HepG2 (cell line): ENCODE measurements at regions not wholly inside any gene's neighbourhood (a gene's known extent, or its start where the extent isn't known, plus 50 kb on each side); places are given as distances from the start of the nearest gene placed in this dataset.

Source experiments
- ATAC-seq: fragments of 200-7000 bp; cut with Tn5 transposase; 3 replicates; pipeline ENCODE4 v1.9.1; 2020; ENCODE audit warnings: mild to moderate bottlenecking, moderate library complexity
- BruUV-seq: library from RNA; stranded (reverse); fragments of 400-500 nt; replicated peaks from 2 replicates; lab custom pipeline; 2021; lab: Mats Ljungman, UMichigan
- CTCF ChIA-PET: fragments of 300-600 bp; formaldehyde crosslinking; extraction: SDS; loops from one replicate; lab custom pipeline; 2021; ENCODE audit warnings: low total read pairs, inconsistent platforms, low intra/inter-chr PET ratio; lab: Yijun Ruan, JAX
- POLR2A ChIA-PET: fragments of 350-600 bp; sonication (Branson Sonifier 250); formaldehyde crosslinking; loops from one replicate; lab custom pipeline; 2020; ENCODE audit warnings: antibody characterized with exemption, inconsistent platforms; lab: Yijun Ruan, JAX
- DNase-seq: peaks from one replicate; pipeline ENCODE4 v3.0.0-alpha.2; 2015; ENCODE audit warnings: low spot score
- FAIRE-seq: peaks from 3 replicates; lab custom pipeline; 2011; peaks lifted over from hg19 to GRCh38; lab: Jason Lieb, UNC
- H2AFZ ChIP-seq: one replicate; pipeline ENCODE4 v1.6.1; 2011; ENCODE audit warnings: low read length, inconsistent platforms
- H3K27ac ChIP-seq: fragments of 300-600 bp; 3 replicates; pipeline ENCODE4 v1.8.0; 2011; ENCODE audit warnings: mixed run types, mild to moderate bottlenecking, mixed read lengths, low read length, inconsistent platforms; ENCODE audit not compliant: insufficient read depth; ENCODE audit errors: extremely low read length
- H3K27me3 ChIP-seq, 2 experiments: fragments of 200-600 bp in 1 of 2; 2 replicates in 1 of 2; 3 replicates in 1 of 2; pipeline versions ENCODE4 v1.6.0 to v1.8.0; 2011; ENCODE audit warnings: low read length in 2 of 2, mild to moderate bottlenecking in 2 of 2, moderate library complexity in 2 of 2, inconsistent platforms in 1 of 2; ENCODE audit not compliant: insufficient read depth in 2 of 2, control insufficient read depth in 1 of 2
- H3K36me3 ChIP-seq, 2 experiments: fragments of 200-600 bp in 1 of 2; replicated peaks in 1 of 2; 2 replicates in 1 of 2; 3 replicates in 1 of 2; pipeline versions ENCODE4 v1.5.1 to v1.8.0; 2011; ENCODE audit warnings: low read length in 2 of 2, inconsistent platforms in 1 of 2; ENCODE audit not compliant: insufficient read depth in 2 of 2, control insufficient read depth in 1 of 2
- H3K4me1 ChIP-seq: 2 replicates; pipeline ENCODE4 v1.5.1; 2012; ENCODE audit warnings: low read length, inconsistent platforms; ENCODE audit not compliant: insufficient read depth
- H3K4me2 ChIP-seq: 2 replicates; pipeline ENCODE4 v1.6.0; 2011; ENCODE audit warnings: low read depth, low read length, inconsistent platforms
- H3K4me3 ChIP-seq, 3 experiments: fragments of 200-600 bp in 1 of 3; sonication (generic), shearing (Covaris generic) in 1 of 3; replicated peaks in 1 of 3; 2 replicates each; pipeline ENCODE4 v1.5.1; 2011 to 2016; ENCODE audit warnings: low read length in 3 of 3, inconsistent platforms in 2 of 3, low read depth in 2 of 3, mild to moderate bottlenecking in 2 of 3, control low read depth in 1 of 3, mixed read lengths in 1 of 3; ENCODE audit not compliant: insufficient read depth in 1 of 3
- H3K79me2 ChIP-seq: one replicate; pipeline ENCODE4 v1.6.1; 2011; ENCODE audit warnings: low read length, inconsistent platforms; ENCODE audit not compliant: insufficient read depth
- H3K9ac ChIP-seq: 2 replicates; pipeline ENCODE4 v1.6.0; 2011; ENCODE audit warnings: mild to moderate bottlenecking, low read depth, low read length, inconsistent platforms; ENCODE audit not compliant: insufficient read depth
- H3K9me3 ChIP-seq: 2 replicates; pipeline ENCODE4 v1.5.1; 2012; ENCODE audit warnings: mild to moderate bottlenecking, low read length
- H4K20me1 ChIP-seq: 2 replicates; pipeline ENCODE4 v1.6.0; 2011; ENCODE audit warnings: inconsistent platforms, mild to moderate bottlenecking, low read length, moderate library complexity; ENCODE audit not compliant: insufficient read depth
- ADNP ChIP-seq: sonication (generic); formaldehyde crosslinking; IDR thresholded peaks from 2 replicates; pipeline ENCODE4 v1.4.0; 2020; ENCODE audit warnings: missing genetic modification reagents
- CCAR2 ChIP-seq: fragments of 200-400 bp; formaldehyde crosslinking; optimal IDR thresholded peaks from 2 replicates; pipeline ENCODE3; 2018; ENCODE audit warnings: low read depth, mild to moderate bottlenecking, low read length, moderate library complexity
- DNMT1 ChIP-seq: sonication (generic); formaldehyde crosslinking; IDR thresholded peaks from 2 replicates; pipeline ENCODE4 v1.5.1; 2020; ENCODE audit warnings: mild to moderate bottlenecking, missing genetic modification reagents
- FOXO1 ChIP-seq: sonication (generic); formaldehyde crosslinking; IDR thresholded peaks from 2 replicates; pipeline ENCODE4 v1.4.0; 2020; ENCODE audit warnings: missing genetic modification reagents
- GZF1 ChIP-seq: sonication (generic); formaldehyde crosslinking; IDR thresholded peaks from 2 replicates; pipeline ENCODE4 v1.5.1; 2020; ENCODE audit warnings: mild to moderate bottlenecking, missing genetic modification reagents
- HDAC1 ChIP-seq: sonication (generic); formaldehyde crosslinking; IDR thresholded peaks from 2 replicates; pipeline ENCODE4 v1.5.1; 2020; ENCODE audit warnings: mild to moderate bottlenecking, missing genetic modification reagents
- SP4 ChIP-seq: sonication (generic); formaldehyde crosslinking; IDR thresholded peaks from 2 replicates; pipeline ENCODE4 v1.8.1; 2023; ENCODE audit warnings: mild to moderate bottlenecking, missing genetic modification reagents
- TOE1 ChIP-seq: sonication (generic); formaldehyde crosslinking; IDR thresholded peaks from 2 replicates; pipeline ENCODE4 v1.4.0; 2020; ENCODE audit warnings: mild to moderate bottlenecking, missing genetic modification reagents
- ZFP1 ChIP-seq: IDR thresholded peaks from 2 replicates; pipeline ENCODE4 v1.6.1; 2016
- ZMYM2 ChIP-seq: sonication (generic); formaldehyde crosslinking; IDR thresholded peaks from 2 replicates; pipeline ENCODE4 v1.8.0; 2022; ENCODE audit warnings: mild to moderate bottlenecking, missing genetic modification reagents
- ZNF235 ChIP-seq: sonication (generic); formaldehyde crosslinking; IDR thresholded peaks from 2 replicates; pipeline ENCODE4 v1.8.1; 2023; ENCODE audit warnings: mild to moderate bottlenecking, missing genetic modification reagents, borderline replicate concordance
- ZNF335 ChIP-seq: sonication (generic); formaldehyde crosslinking; IDR thresholded peaks from 2 replicates; pipeline ENCODE4 v1.4.0; 2020; ENCODE audit warnings: missing genetic modification reagents
- ZNF557 ChIP-seq: sonication (generic); formaldehyde crosslinking; IDR thresholded peaks from 2 replicates; pipeline ENCODE4 v1.4.0; 2020; ENCODE audit warnings: missing genetic modification reagents
- ZNF580 ChIP-seq: IDR thresholded peaks from 2 replicates; pipeline ENCODE4 v1.6.1; 2016; ENCODE audit warnings: low read depth, borderline replicate concordance
- ZNF770 ChIP-seq: sonication (generic); formaldehyde crosslinking; IDR thresholded peaks from 2 replicates; pipeline ENCODE4 v1.5.0; 2020; ENCODE audit warnings: mild to moderate bottlenecking, missing genetic modification reagents
- WGBS: methylation state at CpG from one replicate; pipeline ENCODE4 v1.1.6; 2017; ENCODE audit warnings: low lambda C conversion rate; 5-methylcytosine and 5-hydroxymethylcytosine counted together
- in situ Hi-C: cut with HindIII; loops from 2 replicates; pipeline ENCODE4 v1.10.0; 2017; ENCODE audit warnings: low pct_unique_long_range_greater_than_20kb; ENCODE audit not compliant: extremely low pct_ligation_motif_present
- intact Hi-C: fragments of 100-400 bp; cut with micrococcal nuclease; formaldehyde crosslinking; loops from one replicate; pipeline ENCODE4 v1.10.0; 2022; ENCODE audit not compliant: unreplicated experiment
- TF ChIP-seq, protein P1 (sequence below): sonication (generic); formaldehyde crosslinking; IDR thresholded peaks from 2 replicates; pipeline ENCODE4 v1.4.0; 2020; ENCODE audit warnings: missing genetic modification reagents, mild to moderate bottlenecking, borderline replicate concordance
- TF ChIP-seq, protein P2 (sequence below): sonication (generic); formaldehyde crosslinking; IDR thresholded peaks from 2 replicates; pipeline ENCODE4 v1.4.0; 2020; ENCODE audit warnings: missing genetic modification reagents

- TF ChIP-seq ZNF580 (CRISPR knock-in tag) (no peak), ZMYM2 (CRISPR knock-in tag) (no peak), ZNF335 (CRISPR knock-in tag) (no peak), FOXO1 (CRISPR knock-in tag) (no peak), GZF1 (CRISPR knock-in tag) (no peak), HDAC1 (no peak), CCAR2 (no peak)
- TF ChIP-seq, protein P1, sequence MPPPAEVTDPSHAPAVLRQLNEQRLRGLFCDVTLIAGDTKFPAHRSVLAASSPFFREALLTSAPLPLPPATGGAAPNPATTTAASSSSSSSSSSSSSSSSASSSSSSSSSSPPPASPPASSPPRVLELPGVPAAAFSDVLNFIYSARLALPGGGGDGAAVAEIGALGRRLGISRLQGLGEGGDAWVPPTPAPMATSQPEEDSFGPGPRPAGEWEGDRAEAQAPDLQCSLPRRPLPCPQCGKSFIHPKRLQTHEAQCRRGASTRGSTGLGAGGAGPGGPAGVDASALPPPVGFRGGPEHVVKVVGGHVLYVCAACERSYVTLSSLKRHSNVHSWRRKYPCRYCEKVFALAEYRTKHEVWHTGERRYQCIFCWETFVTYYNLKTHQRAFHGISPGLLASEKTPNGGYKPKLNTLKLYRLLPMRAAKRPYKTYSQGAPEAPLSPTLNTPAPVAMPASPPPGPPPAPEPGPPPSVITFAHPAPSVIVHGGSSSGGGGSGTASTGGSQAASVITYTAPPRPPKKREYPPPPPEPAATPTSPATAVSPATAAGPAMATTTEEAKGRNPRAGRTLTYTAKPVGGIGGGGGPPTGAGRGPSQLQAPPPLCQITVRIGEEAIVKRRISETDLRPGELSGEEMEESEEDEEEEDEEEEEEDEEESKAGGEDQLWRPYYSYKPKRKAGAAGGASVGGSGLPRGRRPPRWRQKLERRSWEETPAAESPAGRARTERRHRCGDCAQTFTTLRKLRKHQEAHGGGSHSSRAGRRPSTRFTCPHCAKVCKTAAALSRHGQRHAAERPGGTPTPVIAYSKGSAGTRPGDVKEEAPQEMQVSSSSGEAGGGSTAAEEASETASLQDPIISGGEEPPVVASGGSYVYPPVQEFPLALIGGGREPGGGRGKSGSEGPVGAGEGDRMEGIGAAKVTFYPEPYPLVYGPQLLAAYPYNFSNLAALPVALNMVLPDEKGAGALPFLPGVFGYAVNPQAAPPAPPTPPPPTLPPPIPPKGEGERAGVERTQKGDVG (CRISPR knock-in tag) = no peak
- TF ChIP-seq, all 625 proteins: peak for 0
Measured at GRCh38 chr9:1434052-1434767, 384.1 kb downstream of the DMRT2 start (continued).

DNA sequence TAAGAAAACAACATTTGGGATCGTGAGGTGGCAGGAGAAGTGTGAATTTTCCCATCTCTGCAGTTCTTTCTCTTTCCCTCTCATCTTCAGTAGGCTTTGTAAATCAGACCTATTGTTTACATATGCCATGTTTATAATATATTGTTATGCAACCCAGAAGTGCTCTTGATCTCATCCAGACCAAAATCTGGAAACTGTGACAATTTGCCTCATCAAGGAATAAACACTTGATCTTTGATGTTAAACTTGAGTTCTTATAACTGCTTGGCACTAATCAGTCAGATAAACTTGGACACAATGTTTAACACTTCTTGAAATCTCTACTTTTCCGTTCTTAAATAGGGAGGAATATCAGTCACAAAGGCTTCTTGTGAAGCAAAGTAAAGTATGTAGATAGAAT lies 384.7 kb downstream of the DMRT2 start:
- no peaks in the 10 kb centered on the region for H3K9me3 ChIP-seq
- no TSS peak for BruUV-seq
- no peaks in the 10 kb centered on the region for H4K20me1 ChIP-seq
- DNase-seq = no peak
- no peak overlapping the region for H3K4me3 ChIP-seq
- H3K9ac ChIP-seq = no peak overlapping the region
- no peaks in the 10 kb centered on the region for H3K27me3 ChIP-seq
- FAIRE-seq = no peak
- intact Hi-C loops = no loop called here
- H2AFZ ChIP-seq = no peak overlapping the region
- WGBS = 0% methylated on average over 2 of the region's 2 CpGs
- ChIA-PET POLR2A (no interaction called here), CTCF (no interaction called here)
- H3K27ac ChIP-seq = no peak overlapping the region
- no peak for ATAC-seq
- H3K79me2 ChIP-seq = no peaks in the 10 kb centered on the region
- in situ Hi-C loops = no loop called here
- H3K36me3 ChIP-seq = no peaks in the 10 kb centered on the region
- H3K4me2 ChIP-seq = no peak overlapping the region
- H3K4me1 ChIP-seq = no peaks in the 10 kb centered on the region
- no peak for TF ChIP-seq ZNF770 (CRISPR knock-in tag)
- TF ChIP-seq ADNP (CRISPR knock-in tag) = no peak
- no peak for TF ChIP-seq DNMT1 (CRISPR knock-in tag)
- TF ChIP-seq, protein P2, sequence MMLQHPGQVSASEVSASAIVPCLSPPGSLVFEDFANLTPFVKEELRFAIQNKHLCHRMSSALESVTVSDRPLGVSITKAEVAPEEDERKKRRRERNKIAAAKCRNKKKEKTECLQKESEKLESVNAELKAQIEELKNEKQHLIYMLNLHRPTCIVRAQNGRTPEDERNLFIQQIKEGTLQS (CRISPR knock-in tag) = no peak
- TF ChIP-seq ZNF235 (CRISPR knock-in tag) = no peak
- TF ChIP-seq TOE1 = no peak
- TF ChIP-seq SP4 (CRISPR knock-in tag) = no peak
- TF ChIP-seq ZFP1 (CRISPR knock-in tag) = no peak
- TF ChIP-seq ZNF557 (CRISPR knock-in tag) = no peak
